BLaER1 treated with 17β-estradiol and CSF1 and Interleukin-3, amounts not matched to agents 10 nM and 100 nM (cell line): ENCODE measurements at regions not wholly inside any gene's neighbourhood (a gene's known extent, or its start where the extent isn't known, plus 50 kb on each side); places are given as distances from the start of the nearest gene placed in this dataset.

Experiments
- H3K27ac ChIP-seq, 11 experiments: shearing (Covaris generic); formaldehyde crosslinking; 2 replicates each; pipeline ENCODE4 v1.8.1; 2022
- H3K27me3 ChIP-seq, 11 experiments: shearing (Covaris generic); formaldehyde crosslinking; 2 replicates each; pipeline ENCODE4 v1.8.1; 2022
- H3K36me3 ChIP-seq, 11 experiments: shearing (Covaris generic); formaldehyde crosslinking; 2 replicates each; pipeline ENCODE4 v1.8.1; 2022
- H3K4me1 ChIP-seq, 10 experiments: shearing (Covaris generic); formaldehyde crosslinking; 2 replicates each; pipeline ENCODE4 v1.8.1; 2022
- H3K4me2 ChIP-seq, 11 experiments: shearing (Covaris generic); formaldehyde crosslinking; 2 replicates each; pipeline ENCODE4 v1.8.1; 2022
- H3K4me3 ChIP-seq, 10 experiments: shearing (Covaris generic); formaldehyde crosslinking; 2 replicates each; pipeline ENCODE4 v1.8.1; 2022
- H3K9ac ChIP-seq, 11 experiments: shearing (Covaris generic); formaldehyde crosslinking; 2 replicates each; pipeline ENCODE4 v1.8.1; 2022
- H3K9me3 ChIP-seq, 11 experiments: shearing (Covaris generic); formaldehyde crosslinking; replicated peaks in 1 of 11; 2 replicates each; pipeline ENCODE4 v1.8.1; 2022
- H4K20me1 ChIP-seq, 11 experiments: shearing (Covaris generic); formaldehyde crosslinking; 2 replicates each; pipeline ENCODE4 v1.8.1; 2022
- Cebpa-rat ChIP-seq, 11 experiments: shearing (Covaris generic); IDR thresholded peaks; 2 replicates each; pipeline ENCODE4 v1.8.1; 2022

- H3K9ac ChIP-seq: no peak overlapping the region
- peak overlapping the region in 6 of 11 experiments; percentile 15 to 64 (median 33); a peak in 11 of 22 replicates for H3K4me2 ChIP-seq
- peaks cover 10 to 51% (median 32%) of the 10 kb centered on the region in 10 experiments; a peak in 19 of 20 replicates for H3K4me1 ChIP-seq
- TF ChIP-seq Cebpa-rat (IDR thresholded peaks at IDR 0.05): no peak
- H3K4me3 ChIP-seq: no peak overlapping the region
- peak overlapping the region in 3 of 11 experiments; percentile 4 to 44 (median 42); a peak in 5 of 22 replicates for H3K27ac ChIP-seq
- H4K20me1 ChIP-seq: no peaks in the 10 kb centered on the region
- no peaks in the 10 kb centered on the region for H3K27me3 ChIP-seq
- peaks cover 0 to 8% (median 0%) of the 10 kb centered on the region in 11 experiments; a peak in 2 of 22 replicates for H3K36me3 ChIP-seq
- peaks cover 18 to 42% (median 24%) of the 10 kb centered on the region in 11 experiments for H3K9me3 ChIP-seq
These were observed 71.2 kb downstream of the MSX1 start for GRCh38 chr4:4930677-4931076.

- Histone ChIP-seq H3K9ac (no peak overlapping the region), H3K27ac (no peak overlapping the region), H3K27me3 (no peaks in the 10 kb centered on the region), H3K9me3 (peaks cover 0 to 27% (median 4%) of the 10 kb centered on the region in 11 experiments; a peak in 6 of 22 replicates), H4K20me1 (no peaks in the 10 kb centered on the region), H3K4me1 (peaks cover 2 to 25% (median 14%) of the 10 kb centered on the region in 10 experiments; a peak in 17 of 20 replicates), H3K4me2 (no peak overlapping the region), H3K4me3 (no peak overlapping the region), H3K36me3 (no peaks in the 10 kb centered on the region)
- TF ChIP-seq Cebpa-rat (IDR thresholded peaks at IDR 0.05): no peak
These were observed 76.5 kb downstream of the MSX1 start for GRCh38 chr4:4935974-4936373.

GRCh38 chr4:4937926-4938325 lies 78.5 kb downstream of the MSX1 start:
- Histone ChIP-seq H3K27me3 (no peaks in the 10 kb centered on the region), H3K9me3 (peaks cover 0 to 27% (median 4%) of the 10 kb centered on the region in 11 experiments; a peak in 6 of 22 replicates), H3K27ac (peak overlapping the region in 3 of 11 experiments; percentile 0 to 22 (median 10); a peak in 2 of 22 replicates), H4K20me1 (no peaks in the 10 kb centered on the region), H3K4me3 (no peak overlapping the region), H3K4me2 (no peak overlapping the region), H3K4me1 (peaks cover 10 to 33% (median 30%) of the 10 kb centered on the region in 10 experiments), H3K9ac (no peak overlapping the region), H3K36me3 (no peaks in the 10 kb centered on the region)
- no peak for TF ChIP-seq Cebpa-rat (IDR thresholded peaks at IDR 0.05)

GRCh38 chr4:4941751-4942150 lies 77.5 kb downstream of the CYTL1 start:
- peaks cover 0 to 16% (median 0%) of the 10 kb centered on the region in 11 experiments; a peak in 3 of 22 replicates for H3K36me3 ChIP-seq
- H3K9me3 ChIP-seq: peaks cover 18 to 43% (median 21%) of the 10 kb centered on the region in 11 experiments
- H3K9ac ChIP-seq: peak overlapping the region in 5 of 11 experiments; percentile 6 to 44 (median 30); a peak in 5 of 22 replicates
- TF ChIP-seq Cebpa-rat (IDR thresholded peaks at IDR 0.05): no peak
- H3K27me3 ChIP-seq: no peaks in the 10 kb centered on the region
- peaks cover 30 to 64% (median 55%) of the 10 kb centered on the region in 10 experiments for H3K4me1 ChIP-seq
- H3K4me3 ChIP-seq: no peak overlapping the region
- H3K4me2 ChIP-seq: peak overlapping the region; percentile 13 to 86 (median 81); a peak in 19 of 22 replicates
- H4K20me1 ChIP-seq: no peaks in the 10 kb centered on the region
- peak overlapping the region in 8 of 11 experiments; percentile 91 to 98 (median 96); a peak in 17 of 22 replicates for H3K27ac ChIP-seq

- peak overlapping the region; percentile 73 to 98 (median 95); a peak in 20 of 22 replicates for H3K27ac ChIP-seq
- peaks cover 24 to 46% (median 28%) of the 10 kb centered on the region in 11 experiments for H3K9me3 ChIP-seq
These were observed 76.6 kb downstream of the CYTL1 start for GRCh38 chr4:4942658-4943057.

GRCh38 chr4:4945021-4945420 lies 74.2 kb downstream of the CYTL1 start:
- Histone ChIP-seq H3K27ac (peak overlapping the region in 10 of 11 experiments; percentile 68 to 98 (median 95); a peak in 21 of 22 replicates), H3K4me3 (peak overlapping the region in 1 of 10 experiments; percentile 28; a peak in 1 of 20 replicates), H3K36me3 (peaks cover 0 to 16% (median 0%) of the 10 kb centered on the region in 11 experiments; a peak in 3 of 22 replicates), H3K27me3 (no peaks in the 10 kb centered on the region), H3K9ac (peak overlapping the region in 8 of 11 experiments; percentile 67 to 86 (median 82); a peak in 15 of 22 replicates), H3K4me1 (peaks cover 30 to 68% (median 54%) of the 10 kb centered on the region in 10 experiments), H4K20me1 (no peaks in the 10 kb centered on the region), H3K9me3 (peaks cover 18 to 35% (median 27%) of the 10 kb centered on the region in 11 experiments), H3K4me2 (peak overlapping the region; percentile 56 to 82 (median 73); a peak in 20 of 22 replicates)
- TF ChIP-seq Cebpa-rat (IDR thresholded peaks at IDR 0.05): no peak

More at GRCh38 chr4:4942658-4943057, 76.6 kb downstream of the CYTL1 start:
- H3K36me3 ChIP-seq: peaks cover 0 to 16% (median 0%) of the 10 kb centered on the region in 11 experiments; a peak in 3 of 22 replicates
- H3K9ac ChIP-seq: peak overlapping the region in 9 of 11 experiments; percentile 75 to 86 (median 81); a peak in 18 of 22 replicates
- no peaks in the 10 kb centered on the region for H3K27me3 ChIP-seq
- H3K4me1 ChIP-seq: peaks cover 30 to 64% (median 55%) of the 10 kb centered on the region in 10 experiments
- H3K4me3 ChIP-seq: no peak overlapping the region
- no peak for TF ChIP-seq Cebpa-rat (IDR thresholded peaks at IDR 0.05)
- H3K4me2 ChIP-seq: peak overlapping the region; percentile 77 to 86 (median 81); a peak in 21 of 22 replicates
- H4K20me1 ChIP-seq: no peaks in the 10 kb centered on the region

- Histone ChIP-seq H3K4me2 (peak overlapping the region in 4 of 11 experiments; percentile 3 to 74 (median 72); a peak in 2 of 22 replicates), H3K27me3 (no peaks in the 10 kb centered on the region), H3K9ac (peak overlapping the region in 4 of 11 experiments; percentile 80 to 85 (median 83); a peak in 5 of 22 replicates), H3K4me1 (peaks cover 30 to 60% (median 46%) of the 10 kb centered on the region in 10 experiments), H3K9me3 (peaks cover 18 to 36% (median 27%) of the 10 kb centered on the region in 11 experiments), H3K4me3 (peak overlapping the region in 4 of 10 experiments; percentile 21 to 30 (median 29); a peak in 4 of 20 replicates), H3K27ac (peak overlapping the region in 9 of 11 experiments; percentile 81 to 98 (median 95); a peak in 18 of 22 replicates), H3K36me3 (peaks cover 0 to 16% (median 0%) of the 10 kb centered on the region in 11 experiments; a peak in 3 of 22 replicates), H4K20me1 (no peaks in the 10 kb centered on the region)
- TF ChIP-seq Cebpa-rat (IDR thresholded peaks at IDR 0.05): no peak
These were observed 73.4 kb downstream of the CYTL1 start for GRCh38 chr4:4945829-4946228.

- H3K36me3 ChIP-seq: peaks cover 0 to 16% (median 0%) of the 10 kb centered on the region in 11 experiments; a peak in 3 of 22 replicates
- H3K27ac ChIP-seq: peak overlapping the region in 9 of 11 experiments; percentile 81 to 98 (median 95); a peak in 17 of 22 replicates
- no peak overlapping the region for H3K9ac ChIP-seq
- peaks cover 30 to 54% (median 40%) of the 10 kb centered on the region in 10 experiments for H3K4me1 ChIP-seq
- H3K4me2 ChIP-seq: no peak overlapping the region
- H3K9me3 ChIP-seq: peaks cover 18 to 41% (median 27%) of the 10 kb centered on the region in 11 experiments
- H3K4me3 ChIP-seq: peak overlapping the region in 2 of 10 experiments; percentile 18 to 21; a peak in 3 of 20 replicates
- H4K20me1 ChIP-seq: no peaks in the 10 kb centered on the region
- no peaks in the 10 kb centered on the region for H3K27me3 ChIP-seq
- no peak for TF ChIP-seq Cebpa-rat (IDR thresholded peaks at IDR 0.05)
These were observed 72.8 kb downstream of the CYTL1 start for GRCh38 chr4:4946416-4946815.

- Histone ChIP-seq H3K9ac (no peak overlapping the region), H3K9me3 (peaks cover 24 to 52% (median 31%) of the 10 kb centered on the region in 11 experiments), H3K4me3 (no peak overlapping the region), H3K27ac (peak overlapping the region in 4 of 11 experiments; percentile 7 to 98 (median 60); a peak in 2 of 22 replicates), H3K4me2 (no peak overlapping the region), H3K36me3 (peaks cover 0 to 16% (median 0%) of the 10 kb centered on the region in 11 experiments; a peak in 3 of 22 replicates), H3K4me1 (peaks cover 21 to 41% (median 27%) of the 10 kb centered on the region in 10 experiments), H4K20me1 (no peaks in the 10 kb centered on the region), H3K27me3 (no peaks in the 10 kb centered on the region)
- TF ChIP-seq Cebpa-rat (IDR thresholded peaks at IDR 0.05): no peak
These were observed 71.5 kb downstream of the CYTL1 start for GRCh38 chr4:4947721-4948120.
